ENCODE measurements at regions not wholly inside any gene's neighbourhood (a gene's known extent, or its start where the extent isn't known, plus 50 kb on each side); places are given as distances from the start of the nearest gene placed in this dataset.

DNA sequence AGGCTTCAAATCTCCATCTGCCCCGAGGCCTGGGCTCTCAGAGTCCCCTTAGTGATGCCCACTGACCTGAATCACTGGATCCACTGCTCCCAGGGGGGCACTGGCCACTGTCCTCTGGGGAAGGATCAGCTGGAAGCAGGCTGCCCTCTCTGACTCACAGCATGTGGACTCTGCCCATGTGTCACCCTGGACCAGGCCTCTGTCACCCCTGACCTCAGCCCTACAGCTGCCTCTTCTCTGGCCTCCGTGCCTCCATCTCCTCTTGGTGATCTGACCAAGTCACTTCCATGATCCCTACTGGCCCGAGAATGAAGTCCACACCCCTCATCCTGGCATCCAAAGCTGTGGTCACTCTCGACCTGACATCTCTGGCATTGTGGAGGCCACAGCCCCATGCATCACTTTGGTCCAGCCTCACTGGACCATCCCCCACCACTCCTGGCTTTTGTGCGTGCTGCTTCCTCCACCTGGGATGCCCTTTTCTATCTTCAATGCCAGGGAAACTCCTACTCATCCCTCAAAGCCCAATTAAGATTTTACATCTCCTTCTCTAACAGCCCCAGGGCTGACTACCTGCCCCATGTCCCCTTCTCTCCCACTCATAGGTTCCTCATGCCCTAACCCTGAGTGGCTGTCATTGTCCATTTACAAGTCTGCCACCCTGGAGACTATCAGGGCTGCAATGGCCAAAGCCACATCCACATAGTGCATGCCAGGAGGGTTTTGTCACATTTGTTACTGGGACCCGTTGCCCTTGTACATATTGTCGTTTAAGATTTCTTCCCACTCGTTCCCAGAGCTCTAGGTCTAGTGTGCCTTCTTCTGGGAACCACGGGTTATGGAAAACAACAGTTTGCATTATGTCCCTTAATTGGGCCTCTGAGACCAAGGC lies 685.0 kb downstream of the MATN1 start:
- DNase-seq = no peak

DNA sequence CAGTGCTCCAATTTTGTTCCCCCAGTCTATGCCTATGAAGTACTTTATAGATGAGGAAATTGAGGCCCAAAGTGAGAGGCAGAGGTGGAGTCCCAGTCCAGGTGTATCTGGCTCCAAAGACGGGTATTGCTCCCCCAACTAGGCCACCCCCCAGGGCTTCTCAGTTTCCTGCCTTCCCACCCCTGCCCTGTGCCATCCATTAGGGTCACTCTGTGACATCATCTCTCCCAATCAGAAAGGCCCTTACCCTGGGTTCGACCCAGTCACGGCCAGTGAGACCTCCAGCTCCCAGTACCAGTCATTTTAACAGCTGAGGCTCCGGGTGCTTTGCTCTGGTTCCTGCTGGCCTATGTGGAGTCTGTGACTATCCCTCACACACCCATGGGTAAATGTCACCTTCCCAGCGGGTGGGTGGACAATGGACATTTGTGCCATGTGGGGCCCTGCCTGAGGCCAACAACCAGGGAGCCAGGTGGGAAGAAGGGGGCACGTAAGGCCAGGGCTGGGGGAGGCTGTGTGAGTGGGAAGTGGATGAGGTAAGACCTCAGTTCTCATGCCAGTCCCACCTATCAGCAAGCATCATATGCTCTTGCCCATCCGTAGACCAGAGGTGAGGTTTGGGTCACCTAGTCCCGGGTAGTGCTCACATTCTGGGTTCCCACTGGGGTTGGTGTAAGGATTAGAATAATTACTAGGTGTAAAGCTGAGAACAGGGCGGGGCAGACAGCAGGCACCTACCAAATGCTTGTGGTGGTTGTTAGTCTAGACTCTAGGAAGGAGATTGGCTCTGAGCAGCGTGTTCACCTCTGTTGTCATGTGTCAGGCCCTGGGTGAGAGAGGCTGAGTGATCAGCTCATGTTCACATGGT lies 685.9 kb downstream of the MATN1 start:
- DNase-seq = no peak

DNA sequence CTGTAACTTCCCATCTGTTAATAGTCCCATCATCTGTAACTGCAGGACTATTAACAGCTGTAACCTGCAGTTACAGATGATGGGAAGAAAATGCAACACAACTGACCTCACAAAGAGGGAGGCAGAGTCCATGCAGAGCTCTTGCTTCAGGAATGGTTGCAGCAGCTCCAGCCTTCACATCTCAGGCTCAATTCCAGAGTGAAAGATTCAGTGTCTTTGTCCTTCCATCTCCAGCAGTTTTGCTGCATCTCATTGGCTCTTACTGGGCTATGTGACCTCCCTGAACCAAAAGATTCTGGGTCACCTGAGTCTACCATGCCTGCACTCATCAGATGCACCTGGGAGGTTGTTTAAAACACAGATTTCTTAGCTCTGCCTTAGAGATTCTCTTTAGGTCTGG lies 686.7 kb downstream of the MATN1 start:
- DNase-seq = no peak

DNA sequence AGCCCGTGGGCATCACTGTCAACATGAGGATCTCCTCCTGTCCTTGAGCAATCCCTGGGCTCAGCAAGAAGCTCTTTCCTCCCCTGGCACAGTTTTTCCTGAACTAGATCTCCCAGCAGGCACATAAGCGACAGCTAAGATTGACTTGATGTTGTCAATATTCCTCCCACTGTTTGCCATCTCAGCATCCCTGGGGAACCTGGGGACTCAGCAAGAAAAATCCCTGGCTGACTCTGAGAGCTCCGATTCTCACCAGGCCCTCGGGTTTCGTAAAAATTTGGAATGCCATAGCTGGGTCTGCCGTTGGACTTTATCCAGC lies 687.2 kb downstream of the MATN1 start:
- no peak for DNase-seq

DNA sequence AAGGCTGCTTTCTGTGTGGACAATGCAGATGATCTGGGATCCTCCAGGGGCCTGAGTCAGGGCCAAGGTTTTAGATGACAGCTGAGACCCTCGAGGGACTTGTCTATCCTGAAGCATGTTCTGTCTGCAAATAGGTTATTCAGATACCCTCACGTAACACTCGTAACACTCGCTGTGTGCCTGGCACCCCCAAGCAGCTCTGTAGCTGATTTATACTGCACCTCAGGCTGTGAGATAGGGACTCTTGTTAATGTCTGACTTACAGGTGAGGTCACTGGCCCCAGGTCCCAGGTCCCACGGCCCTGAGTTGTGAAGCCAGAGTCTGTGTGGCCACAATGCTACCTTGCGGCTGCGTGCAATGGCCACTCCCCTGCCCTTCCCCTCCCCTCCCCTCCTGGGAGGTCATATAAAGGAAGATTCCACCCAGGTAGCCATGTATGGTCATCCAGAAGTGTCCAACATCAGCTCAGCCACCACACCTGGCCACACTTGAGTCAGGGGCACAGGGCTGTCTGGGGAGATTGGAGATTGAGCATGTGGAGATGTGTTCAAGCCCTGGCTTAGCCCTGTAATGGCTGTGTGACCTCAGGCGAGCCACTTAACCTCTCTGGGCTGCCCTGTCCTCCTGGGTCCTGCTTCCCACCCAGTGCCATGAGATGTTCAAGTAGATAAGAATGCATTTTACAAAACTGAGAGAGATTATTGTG lies 687.7 kb downstream of the MATN1 start:
- no peak for DNase-seq

DNA sequence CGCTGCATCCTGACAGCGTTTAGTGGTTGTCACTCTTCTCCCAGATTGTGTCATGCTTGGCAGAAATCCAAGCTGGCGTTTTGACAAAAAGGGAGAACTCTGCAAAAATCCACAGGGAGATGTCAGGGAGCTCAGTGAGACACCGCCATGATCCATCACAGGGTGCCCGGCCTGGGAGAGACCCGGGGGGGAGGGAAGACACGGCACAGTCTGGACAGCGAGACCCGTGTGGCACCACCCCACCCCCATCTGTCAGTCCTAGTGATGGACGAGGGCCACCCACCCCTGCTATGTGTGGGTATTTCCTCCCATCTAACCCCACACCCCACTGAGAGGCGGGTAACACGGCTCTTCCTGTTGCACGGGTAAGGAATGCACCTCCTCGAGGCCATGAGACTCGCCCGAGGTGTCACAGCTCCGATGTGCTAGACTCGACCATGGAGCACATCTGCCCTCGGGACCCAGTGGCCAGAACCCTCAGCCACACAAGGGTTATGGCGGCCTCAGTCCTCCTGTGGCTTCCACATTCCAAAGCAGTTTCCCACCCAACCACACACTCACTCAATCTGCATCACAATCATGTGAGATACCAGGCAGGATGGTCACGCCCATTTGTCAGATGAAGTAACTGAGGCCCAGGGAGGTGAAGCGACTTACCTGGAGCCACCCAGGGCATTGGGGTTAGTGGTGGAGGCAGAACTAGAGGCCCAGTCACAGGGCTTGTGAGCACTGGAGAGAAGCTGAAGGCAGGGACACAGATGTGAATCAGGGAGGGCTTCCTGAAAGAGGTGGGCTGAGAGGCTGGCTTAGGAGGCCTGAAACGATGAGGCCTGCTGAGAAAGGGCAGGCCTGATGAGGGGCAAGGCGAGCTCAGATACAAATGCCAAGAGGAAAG lies 688.5 kb downstream of the MATN1 start:
- DNase-seq = no peak

DNA sequence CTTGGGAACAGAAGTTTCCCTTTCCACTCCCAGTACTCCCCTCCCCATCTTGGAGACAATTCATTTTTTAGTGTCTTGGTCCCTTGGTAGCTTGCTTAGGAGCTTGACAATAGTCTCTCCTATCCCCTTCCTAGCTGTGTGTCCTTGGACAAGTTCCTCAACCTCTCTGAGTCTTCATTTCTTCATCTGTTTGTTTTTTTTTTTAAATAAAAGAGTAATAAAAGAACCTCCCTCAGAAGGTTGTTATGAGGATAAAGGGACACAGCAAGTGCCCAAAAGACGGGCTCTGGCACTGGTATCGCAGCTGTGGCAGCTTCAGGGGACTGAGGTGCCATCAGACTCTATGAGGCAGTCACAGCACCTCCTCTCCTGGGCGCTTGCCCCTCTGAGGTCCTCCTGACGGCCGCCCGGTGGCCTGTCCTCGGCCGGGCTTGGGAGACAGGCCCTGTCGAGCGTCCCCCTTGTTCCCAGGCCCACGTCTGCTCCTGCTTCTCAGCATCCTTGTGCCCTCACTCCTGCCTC lies 689.2 kb downstream of the MATN1 start:
- DNase-seq = no peak

DNA sequence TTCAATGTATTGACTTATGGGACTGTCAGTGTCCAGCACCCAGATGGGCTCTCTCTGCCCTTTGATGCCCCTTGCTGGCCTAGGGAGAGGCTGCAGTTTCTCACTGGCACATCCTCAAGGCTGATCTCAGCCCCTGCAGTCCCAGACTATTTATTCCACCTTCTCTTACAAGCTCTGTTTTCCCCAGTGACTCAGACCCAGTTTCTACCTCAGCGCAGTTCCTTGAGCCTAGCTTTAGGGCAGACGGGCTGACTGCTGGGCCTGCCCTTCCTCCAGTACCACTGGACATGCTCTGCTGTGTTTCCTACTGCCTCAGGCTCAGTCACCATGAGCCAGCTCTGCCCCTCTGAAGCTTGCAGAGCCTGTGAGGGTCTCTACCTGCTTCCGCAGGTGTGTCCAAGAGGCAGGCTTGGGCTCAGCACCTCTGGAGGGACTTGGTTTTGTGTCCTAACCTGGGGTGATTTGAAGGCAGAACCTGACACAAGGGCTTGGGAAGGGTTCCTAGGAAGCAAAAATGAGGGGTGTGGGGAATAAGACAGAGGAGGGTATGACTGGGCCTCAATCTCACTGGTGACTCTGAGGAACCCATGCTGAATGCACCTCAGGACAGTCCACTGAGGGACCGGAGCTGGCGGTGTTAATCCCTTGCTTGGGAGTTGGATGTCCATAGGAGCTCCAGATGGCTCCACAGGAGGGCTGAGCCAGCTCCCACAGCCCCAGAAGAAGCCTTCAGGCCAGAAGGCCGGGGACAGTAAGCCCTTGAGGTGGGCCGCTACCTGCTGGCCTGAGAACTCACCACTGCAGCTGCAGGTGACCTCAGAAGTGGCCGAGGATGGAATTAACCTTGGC lies 689.9 kb downstream of the MATN1 start:
- no peak for DNase-seq

DNA sequence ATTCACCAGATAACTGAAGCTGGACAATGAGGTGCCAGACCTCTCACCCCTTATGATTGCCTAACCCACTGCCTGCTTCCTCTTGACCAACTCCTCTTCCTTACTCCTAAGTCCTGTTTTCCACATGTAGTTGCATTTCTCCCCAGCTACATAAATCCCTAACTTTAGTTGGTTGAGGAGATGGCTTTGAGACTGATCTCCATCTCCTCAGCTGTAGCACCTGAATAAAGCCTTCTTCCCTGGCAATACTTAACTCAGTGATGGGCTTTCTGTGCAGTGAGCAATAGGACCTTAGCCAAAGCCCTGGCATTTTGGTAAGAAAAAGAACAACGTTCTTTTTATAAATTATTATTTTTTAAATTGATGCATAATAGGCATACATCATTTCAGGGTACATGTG lies 691.1 kb downstream of the MATN1 start:
- no peak for DNase-seq

DNA sequence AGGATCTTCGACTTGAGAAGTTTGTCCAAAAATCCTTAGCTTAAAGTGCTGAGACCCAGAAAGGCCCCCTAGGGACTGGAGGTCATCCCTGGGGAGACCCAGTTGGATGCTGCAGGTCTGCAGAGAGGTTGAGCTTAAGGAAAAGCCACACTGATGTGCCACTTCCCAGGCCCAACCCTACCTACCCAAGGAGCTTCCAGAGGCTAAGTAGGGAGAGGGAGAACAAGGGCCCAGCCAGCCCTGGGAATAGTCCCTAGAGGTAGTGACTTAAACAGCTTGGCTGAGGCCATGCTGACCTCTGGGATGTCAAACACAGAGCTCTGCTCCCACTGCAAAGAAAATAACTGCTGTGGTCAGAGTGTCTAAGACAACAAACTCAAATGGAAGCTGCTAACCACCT lies 693.7 kb downstream of the MATN1 start:
- no peak for DNase-seq

DNA sequence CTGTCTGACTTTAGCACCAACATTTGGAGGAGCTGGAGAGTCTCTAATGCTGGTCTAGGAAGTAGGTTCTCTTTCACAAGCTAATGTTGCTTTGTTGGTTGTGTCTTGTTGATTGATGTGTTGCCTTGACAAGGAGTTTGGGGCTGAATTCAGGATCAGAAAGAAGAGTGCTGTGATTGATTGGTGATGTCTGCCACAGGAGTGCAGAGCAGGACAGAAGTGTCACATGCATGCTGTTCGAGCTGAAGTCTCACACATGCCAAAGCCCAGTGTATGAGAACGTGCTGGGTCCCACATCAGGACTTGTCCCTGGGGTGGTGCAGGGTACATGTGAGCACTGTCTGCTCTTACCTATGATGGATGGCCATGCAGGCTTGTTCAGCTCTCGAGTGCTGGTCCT lies 694.4 kb downstream of the MATN1 start:
- no peak for DNase-seq

DNA sequence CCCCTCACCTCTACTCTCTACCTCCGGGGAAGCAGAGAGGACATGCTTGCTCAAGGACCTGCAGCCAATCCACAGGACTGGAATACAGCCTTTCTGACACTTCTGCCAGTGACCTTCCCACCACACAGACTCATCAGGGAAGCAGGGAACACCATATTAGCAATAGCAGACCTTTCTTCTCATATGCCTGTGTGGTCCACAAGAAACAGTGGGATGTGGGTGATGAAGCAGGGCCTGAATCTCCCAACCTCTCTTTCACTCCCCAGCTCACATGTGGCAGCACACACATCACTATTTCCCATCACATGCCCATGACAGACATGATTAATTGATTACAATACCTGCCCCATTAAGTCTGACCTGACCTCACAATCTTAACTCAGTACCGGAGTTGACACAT lies 695.1 kb downstream of the MATN1 start:
- no peak for DNase-seq

DNA sequence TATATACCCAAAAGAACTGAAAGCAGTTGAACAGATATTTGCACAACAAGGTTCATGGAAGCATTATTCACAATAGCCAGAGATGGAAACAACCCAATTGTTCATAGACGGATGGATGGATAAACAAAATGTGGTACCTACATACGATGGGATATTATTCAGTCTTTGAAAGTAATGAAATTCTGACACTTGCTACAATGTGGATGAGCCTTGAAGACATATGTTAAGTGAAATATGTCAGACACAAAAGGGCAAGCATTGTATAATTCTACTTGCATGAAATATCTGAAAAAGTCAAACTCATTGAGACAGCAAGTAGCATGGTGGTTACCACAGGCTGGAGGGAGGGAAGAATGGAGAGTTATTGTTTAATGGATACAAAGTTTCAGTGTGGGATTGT lies 696.1 kb downstream of the MATN1 start:
- no peak for DNase-seq

DNA sequence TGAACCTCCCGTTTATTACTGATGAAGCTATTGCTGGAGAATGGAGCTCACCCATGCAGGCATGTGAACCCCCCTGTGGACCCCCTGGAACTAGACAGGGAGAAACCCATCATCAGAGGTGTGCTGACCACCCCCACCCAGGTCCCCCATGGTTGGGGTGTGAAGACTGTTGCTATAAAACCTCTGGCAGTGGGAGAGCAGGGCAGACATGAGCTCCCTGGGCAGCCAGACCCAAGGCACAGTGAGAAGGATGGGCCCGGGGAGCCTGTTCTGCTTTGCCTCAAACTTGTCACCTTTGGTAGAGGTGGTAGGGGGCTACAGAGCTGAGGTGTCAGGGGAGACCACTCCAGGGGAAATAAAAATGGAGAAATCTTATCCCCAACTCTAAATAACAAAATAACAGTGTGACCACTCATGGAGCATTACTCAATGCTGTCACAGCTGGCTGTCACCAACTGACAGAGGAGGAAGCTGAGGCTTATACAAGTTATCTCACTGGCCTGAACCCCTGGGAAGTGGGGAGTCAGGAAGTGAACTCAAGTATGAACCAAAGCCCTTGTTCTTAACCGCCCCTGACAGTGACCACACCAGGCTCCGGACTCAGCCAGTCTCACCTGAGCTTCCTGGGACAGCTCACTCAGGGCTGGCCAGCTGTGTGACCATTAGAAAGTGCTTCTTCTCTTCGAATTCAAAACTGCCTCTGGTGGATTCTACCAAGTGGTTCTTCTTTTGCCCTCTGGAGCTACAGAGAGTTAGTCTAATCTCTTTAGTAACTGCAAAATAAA lies 698.8 kb downstream of the MATN1 start:
- DNase-seq = no peak

DNA sequence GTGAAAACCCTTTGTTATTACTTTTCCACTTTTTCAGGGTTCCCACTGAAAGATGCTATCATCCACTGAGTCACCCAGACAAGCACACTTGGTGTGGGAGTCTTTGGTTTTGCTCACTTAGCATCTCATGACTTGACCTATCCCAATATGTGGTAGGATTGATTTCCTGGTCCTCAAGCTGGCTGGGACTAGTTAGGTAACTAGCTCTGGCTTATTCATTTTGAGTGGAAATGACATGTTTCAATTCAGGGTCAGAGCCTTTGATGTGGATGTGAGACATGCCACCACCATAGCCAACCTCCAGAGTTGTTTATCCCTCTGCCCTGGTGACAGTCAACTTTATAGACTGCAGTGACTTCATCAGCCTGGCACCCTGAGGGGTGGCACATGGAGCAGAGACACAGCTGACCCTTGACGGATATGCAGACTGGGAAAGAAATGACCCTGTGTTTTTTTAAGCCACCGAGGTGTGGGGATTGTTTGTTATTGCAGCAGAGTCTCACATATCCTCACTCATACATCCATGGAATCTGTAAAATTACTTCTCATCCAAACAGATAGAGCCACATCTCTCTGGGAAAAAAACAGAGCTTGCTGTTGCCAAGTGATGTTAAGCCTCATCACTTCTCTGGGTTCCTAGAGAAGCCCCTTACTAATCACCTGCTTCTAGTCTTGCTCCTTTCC lies 699.9 kb downstream of the MATN1 start:
- DNase-seq = no peak

DNA sequence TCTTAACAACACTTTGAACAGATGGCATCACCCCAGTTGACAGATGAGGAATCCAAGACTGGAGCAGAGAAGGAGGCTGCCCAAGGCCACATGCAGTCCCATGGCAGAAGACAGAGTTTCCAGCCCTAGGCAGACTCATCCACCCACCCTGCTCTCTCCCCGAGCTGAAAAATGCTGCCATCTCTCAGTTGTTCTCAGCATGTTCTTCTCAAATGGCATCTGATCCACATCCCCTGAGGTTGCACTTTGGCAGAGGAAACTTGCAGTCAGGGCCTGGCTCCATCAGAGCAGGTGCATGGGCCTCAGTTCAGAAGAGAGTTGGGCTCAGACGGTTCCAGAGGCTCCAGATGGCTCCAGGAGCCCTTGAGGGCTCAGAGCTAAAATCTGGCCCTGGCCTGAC lies 709.4 kb downstream of the MATN1 start:
- no peak for DNase-seq

DNA sequence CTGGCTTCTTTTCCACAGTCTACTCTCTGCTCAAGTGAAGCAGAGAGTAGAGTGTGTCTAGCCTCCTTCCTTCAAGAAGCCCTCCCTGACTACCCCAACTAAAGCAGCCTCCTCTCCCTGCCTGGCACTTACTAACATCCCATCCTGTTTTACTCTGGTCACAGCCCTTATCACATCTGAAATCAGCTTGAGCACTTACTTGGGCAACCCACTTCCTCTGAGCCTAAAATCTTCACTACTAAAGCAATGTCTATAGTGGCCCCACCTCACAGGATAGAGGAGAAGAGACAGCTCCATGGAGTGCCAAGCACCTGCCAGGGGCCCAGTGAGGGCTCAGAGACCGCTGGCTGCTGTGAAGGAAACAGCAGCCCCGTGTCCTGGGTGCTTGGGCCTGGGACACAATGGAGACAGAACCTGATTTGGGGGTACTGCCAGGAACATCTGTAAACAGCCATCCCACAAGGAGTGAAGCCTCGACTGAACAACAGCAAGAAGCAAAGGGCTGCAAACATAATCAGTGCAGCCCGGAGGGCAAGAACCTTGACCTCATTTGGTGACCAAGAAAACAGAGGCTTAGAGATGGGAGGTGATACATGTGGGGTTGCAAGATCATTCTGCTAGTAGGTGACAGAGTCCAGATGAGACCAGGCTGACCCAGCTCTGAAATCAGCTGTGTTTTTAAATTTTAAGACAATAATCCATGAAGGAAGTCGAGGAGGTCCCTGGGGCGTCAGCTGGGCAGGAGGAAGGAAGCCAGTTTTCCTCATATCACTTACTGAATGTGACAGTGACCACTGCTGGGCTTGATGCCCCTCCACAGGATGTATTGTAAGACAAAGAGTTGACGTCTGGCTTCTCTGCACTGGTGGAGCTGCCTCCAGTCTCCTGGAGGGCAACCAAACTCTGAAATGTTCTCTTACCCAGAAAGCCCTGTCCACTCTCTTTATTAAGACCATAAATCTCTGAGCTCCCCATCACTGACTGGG lies 710.6 kb downstream of the MATN1 start:
- DNase-seq = no peak

DNA sequence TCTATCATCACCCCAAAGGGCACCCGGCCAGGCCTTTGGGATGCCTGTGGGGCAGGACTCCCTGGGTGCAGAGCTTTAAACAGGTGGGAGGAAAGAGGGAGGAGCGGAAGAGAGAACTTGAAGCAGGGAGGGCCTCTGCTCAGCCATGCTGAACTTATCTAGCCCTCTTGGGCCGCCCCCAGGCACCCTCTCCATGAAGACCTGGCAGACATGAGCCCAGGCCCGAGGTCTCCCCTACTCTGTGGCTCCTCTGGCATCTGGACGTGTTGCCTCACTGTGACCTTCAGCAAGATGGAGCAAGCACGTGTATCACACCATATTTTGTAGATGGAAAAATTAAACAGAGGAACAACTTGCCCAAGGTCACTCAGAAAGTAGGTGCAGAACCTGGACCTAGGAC lies 711.4 kb downstream of the MATN1 start:
- DNase-seq = no peak
